GM23338 (cell line): ENCODE measurements at regions not wholly inside any gene's neighbourhood (a gene's known extent, or its start where the extent isn't known, plus 50 kb on each side); places are given as distances from the start of the nearest gene placed in this dataset.

Source experiments
- ATAC-seq: fragments of 200-7000 bp; cut with Tn5 transposase; 3 replicates; pipeline ENCODE4 v1.9.1; 2020
- DNase-seq: peaks from one replicate; pipeline ENCODE4 v3.0.0-alpha.2; 2015; ENCODE audit warnings: low spot score
- H2AFZ ChIP-seq: fragments of 200-600 bp; sonication (generic); 2 replicates; pipeline ENCODE4 v1.8.0; 2016; ENCODE audit warnings: antibody characterized with exemption, mild to moderate bottlenecking, moderate library complexity
- H3F3A ChIP-seq: fragments of 200-600 bp; sonication (generic); replicated peaks from 2 replicates; pipeline ENCODE4 v1.8.0; 2017; ENCODE audit warnings: antibody characterized with exemption, mixed run types, low read depth
- H3K27ac ChIP-seq: fragments of 200-600 bp; sonication (generic); 2 replicates; pipeline ENCODE4 v1.6.1; 2016; ENCODE audit warnings: low read depth
- H3K27me3 ChIP-seq: fragments of 200-600 bp; sonication (generic); 2 replicates; pipeline ENCODE4 v1.8.0; 2016; ENCODE audit warnings: mild to moderate bottlenecking, mixed run types, moderate library complexity; ENCODE audit not compliant: insufficient read depth
- H3K36me3 ChIP-seq: fragments of 200-600 bp; sonication (generic); 2 replicates; pipeline ENCODE4 v1.8.0; 2016; ENCODE audit warnings: mild to moderate bottlenecking; ENCODE audit not compliant: insufficient read depth
- H3K4me1 ChIP-seq: fragments of 200-600 bp; sonication (generic); 2 replicates; pipeline ENCODE4 v1.8.0; 2016; ENCODE audit warnings: mild to moderate bottlenecking, moderate library complexity; ENCODE audit not compliant: insufficient read depth
- H3K4me2 ChIP-seq: fragments of 200-600 bp; sonication (generic); 2 replicates; pipeline ENCODE4 v1.7.1; 2017; ENCODE audit warnings: mixed run types
- H3K4me3 ChIP-seq: fragments of 200-600 bp; sonication (generic); 2 replicates; pipeline ENCODE4 v1.6.1; 2016; ENCODE audit warnings: mixed run types
- H3K79me2 ChIP-seq: fragments of 200-600 bp; sonication (generic); replicated peaks from 2 replicates; pipeline ENCODE4 v1.8.0; 2017; ENCODE audit warnings: mild to moderate bottlenecking; ENCODE audit not compliant: insufficient read depth
- H3K9me2 ChIP-seq: fragments of 200-600 bp; sonication (generic); 2 replicates; pipeline ENCODE4 v1.8.0; 2017; ENCODE audit not compliant: insufficient read depth
- H4K20me1 ChIP-seq: fragments of 200-600 bp; sonication (generic); replicated peaks from 2 replicates; pipeline ENCODE4 v1.8.0; 2017; ENCODE audit warnings: mild to moderate bottlenecking; ENCODE audit not compliant: insufficient read depth
- H3K27ac Mint-ChIP-seq: 2 replicates; pipeline ENCODE4 v1.8.0; 2020; ENCODE audit warnings: inconsistent platforms, mild to moderate bottlenecking, moderate library complexity, mixed read lengths
- H3K27me3 Mint-ChIP-seq: 3 replicates; pipeline ENCODE4 v1.8.0; 2022; ENCODE audit warnings: low read depth, mild to moderate bottlenecking, moderate library complexity, mixed read lengths, inconsistent platforms; ENCODE audit not compliant: insufficient read depth, poor library complexity
- H3K36me3 Mint-ChIP-seq: 3 replicates; pipeline ENCODE4 v1.8.0; 2021; ENCODE audit warnings: low read depth, mild to moderate bottlenecking, inconsistent platforms, moderate library complexity, mixed read lengths
- H3K4me1 Mint-ChIP-seq: 3 replicates; pipeline ENCODE4 v1.8.0; 2020; ENCODE audit warnings: mild to moderate bottlenecking, inconsistent platforms, mixed read lengths
- H3K4me3 Mint-ChIP-seq: 3 replicates; pipeline ENCODE4 v1.8.0; 2021; ENCODE audit warnings: moderate library complexity, mild to moderate bottlenecking, inconsistent platforms, mixed read lengths
- H3K9me3 Mint-ChIP-seq: 3 replicates; pipeline ENCODE4 v1.8.0; 2020; ENCODE audit warnings: moderate library complexity, mild to moderate bottlenecking, inconsistent platforms, mixed read lengths
- CTCF ChIP-seq, 2 experiments: fragments of 200-600 bp in 1 of 2; sonication (generic) in 1 of 2; conservative IDR thresholded peaks; 2 replicates each; pipeline versions ENCODE4 v1.5.1 to v1.6.1; 2016 to 2017; ENCODE audit warnings: antibody characterized with exemption in 2 of 2, low read depth in 2 of 2, mild to moderate bottlenecking in 2 of 2, moderate library complexity in 1 of 2
- EZH2 ChIP-seq: fragments of 200-600 bp; sonication (generic); IDR thresholded peaks from one replicate; pipeline ENCODE4 v1.8.0; 2017; ENCODE audit warnings: antibody characterized with exemption, mild to moderate bottlenecking, low read depth; ENCODE audit not compliant: unreplicated experiment
- NANOG ChIP-seq: IDR thresholded peaks from 2 replicates; pipeline ENCODE4 v1.6.1; 2016; ENCODE audit warnings: antibody characterized with exemption, borderline replicate concordance
- POLR2AphosphoS5 ChIP-seq: IDR thresholded peaks from 2 replicates; pipeline ENCODE4 v1.6.1; 2016; ENCODE audit warnings: antibody characterized with exemption, low read depth
- REST ChIP-seq: IDR thresholded peaks from one replicate; pipeline ENCODE4 v1.6.1; 2018; ENCODE audit warnings: antibody characterized with exemption; ENCODE audit not compliant: unreplicated experiment
- STAT1 ChIP-seq: IDR thresholded peaks from one replicate; pipeline ENCODE4 v1.6.1; 2016; ENCODE audit warnings: antibody characterized with exemption; ENCODE audit not compliant: unreplicated experiment
- ZNF462 ChIP-seq: fragments of 250-450 bp; sonication (Bioruptor Pico); IDR thresholded peaks from 2 replicates; pipeline ENCODE4 v1.5.0; 2020; ENCODE audit warnings: mild to moderate bottlenecking, moderate library complexity
- TF ChIP-seq, protein P1 (sequence below): IDR thresholded peaks from 2 replicates; pipeline ENCODE4 v1.6.1; 2016; ENCODE audit warnings: antibody characterized with exemption

DNA sequence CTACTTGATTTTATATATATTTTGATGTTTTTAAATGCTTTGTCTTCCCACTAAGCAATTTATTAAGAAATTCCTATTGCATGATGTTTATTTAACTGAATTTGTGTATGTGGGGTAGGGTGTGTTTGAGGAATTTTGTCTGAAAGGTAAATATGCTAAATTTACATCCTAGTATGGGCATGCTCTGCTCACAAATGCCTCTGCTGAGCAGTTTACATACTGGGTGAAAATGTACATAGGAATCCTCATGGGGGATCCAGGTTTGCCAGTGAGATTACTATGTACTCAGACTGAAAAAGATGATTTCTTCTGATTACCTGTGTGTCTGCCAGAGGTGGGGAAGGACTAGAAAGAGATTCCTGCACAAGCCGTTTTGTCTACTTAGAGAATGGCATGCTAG is 126.6 kb downstream of the DISP1 start:
- H3K9me2 ChIP-seq: no peaks in the 10 kb centered on the region
- no peak overlapping the region for H3K4me2 ChIP-seq
- H3K27ac Mint-ChIP-seq: peak overlapping the region; percentile 88
- no peaks in the 10 kb centered on the region for H3K79me2 ChIP-seq
- no peak overlapping the region for H3K4me3 ChIP-seq
- H3K4me1 ChIP-seq: no peaks in the 10 kb centered on the region; the same call in 1 of the 2 replicates
- no peak overlapping the region for H2AFZ ChIP-seq
- no peak overlapping the region for H3K4me3 Mint-ChIP-seq
- H3K36me3 ChIP-seq: no peaks in the 10 kb centered on the region
- H3F3A ChIP-seq: no peaks in the 10 kb centered on the region
- TF ChIP-seq NANOG (no peak), STAT1 (no peak), CTCF (conservative IDR thresholded peaks at IDR 0.05; ENCODE audit: low read depth in 2 of 2) (no peak), ZNF462 (no peak), POLR2AphosphoS5 (no peak), REST (no peak), EZH2 (no peak)
- TF ChIP-seq, protein P1, sequence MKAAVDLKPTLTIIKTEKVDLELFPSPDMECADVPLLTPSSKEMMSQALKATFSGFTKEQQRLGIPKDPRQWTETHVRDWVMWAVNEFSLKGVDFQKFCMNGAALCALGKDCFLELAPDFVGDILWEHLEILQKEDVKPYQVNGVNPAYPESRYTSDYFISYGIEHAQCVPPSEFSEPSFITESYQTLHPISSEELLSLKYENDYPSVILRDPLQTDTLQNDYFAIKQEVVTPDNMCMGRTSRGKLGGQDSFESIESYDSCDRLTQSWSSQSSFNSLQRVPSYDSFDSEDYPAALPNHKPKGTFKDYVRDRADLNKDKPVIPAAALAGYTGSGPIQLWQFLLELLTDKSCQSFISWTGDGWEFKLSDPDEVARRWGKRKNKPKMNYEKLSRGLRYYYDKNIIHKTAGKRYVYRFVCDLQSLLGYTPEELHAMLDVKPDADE: no peak
- H3K36me3 Mint-ChIP-seq: peaks cover under 1% of the 10 kb centered on the region; the same call in 2 of the 3 replicates
- no peaks in the 10 kb centered on the region for H3K27me3 ChIP-seq
- H3K27me3 Mint-ChIP-seq: no peaks in the 10 kb centered on the region
- H3K27ac ChIP-seq: no peak overlapping the region
- H4K20me1 ChIP-seq: no peaks in the 10 kb centered on the region
- DNase-seq (no peak), ATAC-seq (no peak)
- H3K4me1 Mint-ChIP-seq: peaks cover 15% of the 10 kb centered on the region
- no peaks in the 10 kb centered on the region for H3K9me3 Mint-ChIP-seq
